ENCODE measurements at regions not wholly inside any gene's neighbourhood (a gene's known extent, or its start where the extent isn't known, plus 50 kb on each side); places are given as distances from the start of the nearest gene placed in this dataset.
"Not testable (repeated sequence)": the region's sequence is repeated elsewhere in the genome, so short reads cannot be mapped to it uniquely, and the experiment has no call there.

GRCh38 chr6:9795880-9796279 is 619.0 kb downstream of the TFAP2A start:
- DNase-seq, result no peak

- no peak for DNase-seq
Measured at GRCh38 chr6:9789201-9789600, 625.7 kb downstream of the TFAP2A start.

- no peak for DNase-seq
Measured at GRCh38 chr6:9784786-9785185, 630.1 kb downstream of the TFAP2A start.

DNA sequence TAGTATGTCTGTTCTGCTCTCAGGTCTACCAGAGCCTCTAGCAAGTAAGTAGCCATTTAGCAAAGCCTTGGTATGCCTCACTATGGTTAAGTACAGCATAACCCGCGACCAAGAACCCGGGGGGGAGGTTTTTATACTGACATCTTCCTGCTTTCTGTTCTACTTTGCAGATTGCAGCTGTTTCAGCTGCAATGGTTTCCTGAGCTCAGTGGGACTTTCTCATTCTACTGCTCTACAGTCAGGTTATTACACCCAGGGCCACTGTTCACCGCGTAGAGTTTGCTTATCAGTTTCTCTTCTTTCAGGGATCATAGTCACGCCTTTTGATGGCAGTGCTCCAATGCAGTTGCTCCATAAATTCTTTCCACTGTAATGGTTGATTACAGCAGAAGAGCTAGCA is 631.3 kb downstream of the TFAP2A start:
- no peak for DNase-seq

DNA sequence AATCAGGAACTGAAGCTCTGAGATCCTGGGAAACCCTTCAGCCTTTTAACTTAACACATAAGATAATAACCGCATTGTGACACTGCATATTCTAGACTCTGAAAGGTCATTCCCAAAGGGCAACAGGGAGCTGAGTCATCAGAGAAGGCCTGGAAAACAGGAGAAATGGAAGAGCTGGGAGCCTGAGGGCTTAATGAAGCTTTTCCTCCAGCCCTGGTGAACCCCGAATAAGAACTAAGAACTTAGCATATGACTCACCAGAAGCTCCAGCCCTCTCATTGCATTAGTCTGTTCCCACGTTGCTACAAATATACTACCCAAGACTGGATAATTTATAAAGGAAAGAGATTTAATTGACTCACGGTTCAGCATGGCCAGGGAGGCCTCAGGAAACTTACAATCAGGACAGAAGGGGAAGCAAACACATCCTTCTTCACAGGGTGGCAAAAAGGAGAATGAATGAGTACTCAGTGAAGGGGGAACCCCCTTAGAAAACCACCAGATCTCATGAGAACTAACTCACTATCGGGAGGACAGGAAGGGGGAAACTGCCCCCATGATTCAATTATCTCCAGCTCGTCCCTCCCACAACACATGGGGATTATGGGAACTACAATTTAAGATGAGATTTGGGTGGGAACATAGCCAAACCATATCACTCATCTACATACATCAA is 648.5 kb downstream of the TFAP2A start:
- no peak for DNase-seq

DNA sequence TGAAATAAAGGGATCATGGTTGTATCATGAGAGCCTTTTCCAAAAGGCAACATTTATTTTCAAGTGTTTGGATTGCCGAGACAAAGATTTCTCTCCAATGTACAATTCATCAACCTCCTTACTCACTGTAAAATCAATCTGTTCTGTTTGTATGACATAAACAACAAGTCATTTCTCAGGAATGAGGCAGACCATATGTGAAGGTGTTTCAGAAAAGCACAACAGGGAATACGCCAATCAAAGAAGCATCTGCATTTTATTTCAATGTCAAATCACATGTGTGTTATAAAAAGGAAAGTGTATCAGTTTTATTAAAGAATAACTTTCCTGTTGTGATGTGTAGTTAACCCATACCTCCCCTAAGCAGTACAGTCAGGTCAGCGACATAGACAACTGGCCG is 653.7 kb downstream of the TFAP2A start:
- DNase-seq, result no peak

DNA sequence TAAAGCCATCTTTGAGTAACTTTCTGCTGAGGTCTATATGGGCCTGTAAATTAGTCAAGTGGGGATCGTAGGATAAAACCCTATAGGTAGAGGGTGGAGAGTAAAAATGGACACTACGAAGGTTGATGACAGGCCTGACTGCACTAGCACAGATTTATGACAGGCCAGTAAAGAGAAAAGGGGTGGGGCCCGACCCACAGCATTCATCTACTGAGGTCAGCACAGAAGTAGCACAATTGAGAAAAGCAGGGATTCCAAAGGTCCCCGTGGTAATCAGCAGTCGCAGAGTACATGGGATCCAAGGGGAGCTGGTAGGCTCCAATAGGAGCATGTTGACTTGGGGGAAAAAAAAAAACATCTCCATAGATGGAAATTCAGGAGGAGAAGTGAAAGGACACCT is 660.4 kb downstream of the TFAP2A start:
- DNase-seq, result no peak

DNA sequence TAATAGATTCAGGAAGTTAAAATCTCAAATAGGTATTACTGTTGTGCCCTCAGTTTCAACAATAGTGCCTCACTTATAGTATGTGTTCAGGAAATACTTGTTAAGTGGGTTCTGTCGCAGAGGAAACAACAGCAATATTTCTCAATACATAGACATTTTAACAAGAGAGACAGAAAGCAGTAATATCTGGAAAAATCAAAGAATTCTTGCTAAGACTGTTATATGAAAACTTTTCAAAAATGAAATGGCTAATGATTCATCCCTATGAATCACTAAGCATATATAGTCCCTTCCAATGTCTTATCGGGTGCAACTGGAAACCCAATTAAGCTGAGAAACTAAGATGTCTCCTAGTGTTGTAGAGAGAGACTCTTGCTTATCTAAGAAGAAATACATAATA is 668.9 kb downstream of the TFAP2A start:
- no peak for DNase-seq

DNA sequence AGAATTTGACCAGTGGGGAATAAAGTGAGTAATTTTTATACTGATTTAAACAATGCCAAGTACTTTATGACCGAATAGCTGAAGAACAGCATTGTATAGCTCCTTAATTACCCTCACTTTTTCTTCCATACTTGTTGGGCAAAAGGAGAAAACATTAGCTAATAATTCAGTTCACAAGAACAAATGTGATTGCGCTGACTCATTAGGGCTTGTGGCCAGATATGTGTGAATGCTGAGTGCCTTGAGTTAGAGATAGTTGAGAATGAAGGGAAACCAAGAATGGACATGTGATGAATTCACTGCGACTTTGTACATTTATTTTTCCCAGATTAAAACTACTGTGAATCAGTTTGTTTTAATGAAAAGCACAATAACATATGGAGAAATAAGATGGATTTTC is 669.4 kb downstream of the TFAP2A start:
- no peak for DNase-seq

DNA sequence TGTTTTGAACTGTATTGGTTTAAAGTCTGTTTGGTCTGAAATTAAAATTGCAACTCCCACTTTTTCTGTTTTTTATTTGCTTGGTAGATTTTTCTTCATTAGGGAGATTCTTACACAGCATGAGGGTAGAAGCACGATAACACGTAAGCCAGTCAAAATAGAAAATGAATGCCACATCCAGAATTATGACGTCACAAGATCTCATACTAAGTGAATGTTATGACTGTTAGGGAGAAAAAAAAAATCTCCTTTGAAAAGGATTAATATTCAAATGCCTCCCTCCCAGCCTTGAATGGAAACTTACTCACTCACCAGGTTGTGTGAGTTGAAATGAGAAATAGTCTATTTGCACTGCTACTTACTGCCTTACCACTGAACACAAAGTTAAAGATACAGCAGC is 670.8 kb downstream of the TFAP2A start:
- DNase-seq, result no peak

DNA sequence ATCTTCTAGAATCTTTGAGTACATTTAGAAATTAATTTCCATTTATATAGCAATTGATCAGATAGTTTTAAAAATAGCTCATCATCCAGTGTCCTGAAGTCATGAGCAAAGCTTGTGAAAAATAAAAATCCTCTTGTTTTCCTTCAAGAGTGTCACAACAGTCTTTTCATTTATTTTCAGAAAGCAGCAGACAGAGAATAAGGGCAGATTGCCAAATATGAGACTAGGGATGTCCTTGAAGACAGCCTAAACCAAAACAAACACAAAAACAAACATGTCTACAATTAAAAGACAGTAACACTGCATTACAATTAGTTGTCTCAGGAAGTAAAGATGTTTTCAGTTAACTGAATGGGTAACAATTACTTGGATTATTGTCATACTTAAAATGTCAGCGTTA is 682.8 kb downstream of the TFAP2A start:
- no peak for DNase-seq

DNA sequence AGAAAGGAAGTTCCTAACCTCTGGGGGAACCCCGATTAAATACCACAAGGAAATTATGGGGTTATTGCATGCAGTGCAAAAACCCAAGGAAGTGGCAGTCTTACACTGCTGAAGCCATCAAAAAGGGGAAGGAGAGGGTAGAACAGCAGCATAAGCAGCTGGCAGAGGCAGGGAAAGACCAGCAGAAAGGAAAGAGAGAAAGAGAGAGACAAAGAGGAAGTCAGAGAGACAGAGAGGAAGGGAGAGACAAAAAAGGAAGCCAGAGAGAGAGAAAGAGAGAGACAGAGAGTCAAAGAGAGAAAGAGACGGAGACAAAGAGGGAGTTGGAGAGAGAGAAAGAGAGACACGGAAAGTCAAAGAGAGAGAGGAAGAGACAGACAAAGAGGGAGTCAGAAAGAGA is 689.1 kb downstream of the TFAP2A start:
- DNase-seq, result not testable (repeated sequence)

DNA sequence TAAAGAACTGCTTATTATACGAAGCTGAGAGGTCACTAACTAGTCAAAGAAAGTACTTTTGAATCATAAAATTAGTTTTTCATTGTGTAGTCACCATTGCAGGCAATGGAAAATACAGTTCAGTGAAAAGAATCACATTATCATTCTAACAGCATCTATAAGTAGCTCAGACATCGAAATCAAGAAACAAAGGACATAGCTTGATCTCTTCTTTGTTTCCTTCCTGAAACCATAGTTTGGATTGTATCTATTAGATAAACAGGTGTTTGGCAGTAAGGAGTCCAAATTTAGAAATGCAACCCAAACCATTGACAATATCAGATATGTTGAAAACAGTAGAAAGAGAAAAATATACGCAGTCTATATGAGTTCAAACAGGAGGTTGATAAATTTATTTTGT is 697.3 kb downstream of the TFAP2A start:
- no peak for DNase-seq

DNA sequence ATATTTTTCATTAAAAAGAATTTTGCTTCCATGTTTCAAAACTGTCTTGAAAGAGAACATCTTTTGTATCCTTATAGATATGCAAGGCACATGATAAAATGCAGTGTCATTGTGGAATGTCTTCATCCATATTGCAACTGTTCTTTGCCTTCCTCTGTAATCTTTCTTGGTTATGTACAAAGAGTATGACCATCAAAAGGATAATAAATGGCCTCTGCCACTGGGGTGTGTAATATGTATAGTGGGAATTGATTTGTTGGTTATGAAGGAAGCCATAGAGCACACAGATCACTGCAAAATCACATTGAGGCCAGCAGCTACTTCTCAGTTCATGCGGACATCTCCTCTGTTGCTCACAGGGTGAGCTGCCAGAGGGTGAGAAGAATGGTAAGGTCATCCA is 703.5 kb downstream of the TFAP2A start:
- no peak for DNase-seq

- no peak for DNase-seq
Measured at GRCh38 chr6:9710574-9710973, 704.3 kb downstream of the TFAP2A start.

- DNase-seq, result no peak
Measured at GRCh38 chr6:9708600-9708999, 706.3 kb downstream of the TFAP2A start.

GRCh38 chr6:9704989-9705388 is 709.9 kb downstream of the TFAP2A start:
- no peak for DNase-seq

GRCh38 chr6:9702914-9703313 is 712.0 kb downstream of the TFAP2A start:
- DNase-seq, result no peak

- no peak for DNase-seq
Measured at GRCh38 chr6:9699888-9700287, 715.0 kb downstream of the TFAP2A start.

DNA sequence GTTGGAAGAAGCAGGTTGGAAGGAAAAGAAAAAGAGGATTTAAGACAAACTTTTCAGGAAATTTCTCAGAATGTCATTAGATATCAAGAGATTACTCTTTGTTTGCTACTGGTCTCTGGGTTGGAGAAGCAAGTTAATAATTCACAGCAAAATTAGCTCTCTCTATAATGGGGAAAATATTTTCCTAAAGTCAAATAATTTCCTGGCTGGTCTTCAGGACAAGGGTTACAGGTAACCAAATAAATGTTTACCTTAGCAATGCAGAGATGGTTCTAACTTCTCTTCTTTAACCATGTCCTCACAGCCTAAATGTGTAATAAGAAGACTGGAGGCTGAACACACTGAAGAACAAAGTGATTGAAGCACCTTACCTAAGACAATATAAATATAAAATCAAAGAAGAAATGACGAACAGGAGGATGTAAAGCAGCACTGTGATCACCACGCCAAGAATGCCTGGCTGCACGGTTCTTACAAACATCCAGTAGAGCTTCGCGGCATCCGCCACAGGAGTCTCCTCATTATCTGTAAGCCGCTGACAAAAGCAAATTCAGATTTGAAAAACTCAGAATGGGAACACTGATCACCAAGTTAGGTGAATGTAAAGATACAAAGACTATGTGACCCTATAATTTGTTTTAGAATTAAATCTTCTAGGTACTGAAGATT is 717.5 kb downstream of the TFAP2A start:
- DNase-seq, result no peak

GRCh38 chr6:9690388-9690787 is 724.5 kb downstream of the TFAP2A start:
- DNase-seq, result no peak

DNA sequence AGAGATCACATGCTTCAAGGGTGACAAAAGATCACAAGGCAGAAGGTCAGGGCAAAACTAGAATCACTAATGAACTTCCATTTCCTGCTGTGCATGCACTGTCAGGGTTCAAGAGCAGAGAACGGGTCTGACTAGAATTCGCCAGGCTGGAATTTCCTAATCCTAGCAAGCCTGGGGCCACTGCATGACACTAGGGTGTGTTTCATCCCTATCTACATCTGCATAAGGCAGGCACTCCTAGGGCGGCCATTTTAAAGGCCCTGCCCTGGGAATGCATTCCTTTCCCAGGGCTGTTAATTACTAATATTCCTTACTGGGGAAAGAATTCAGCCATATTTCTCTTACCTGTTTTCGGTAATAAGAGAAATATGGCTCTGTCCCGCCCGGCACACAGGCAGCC is 734.1 kb downstream of the TFAP2A start:
- not testable (repeated sequence) for DNase-seq

DNA sequence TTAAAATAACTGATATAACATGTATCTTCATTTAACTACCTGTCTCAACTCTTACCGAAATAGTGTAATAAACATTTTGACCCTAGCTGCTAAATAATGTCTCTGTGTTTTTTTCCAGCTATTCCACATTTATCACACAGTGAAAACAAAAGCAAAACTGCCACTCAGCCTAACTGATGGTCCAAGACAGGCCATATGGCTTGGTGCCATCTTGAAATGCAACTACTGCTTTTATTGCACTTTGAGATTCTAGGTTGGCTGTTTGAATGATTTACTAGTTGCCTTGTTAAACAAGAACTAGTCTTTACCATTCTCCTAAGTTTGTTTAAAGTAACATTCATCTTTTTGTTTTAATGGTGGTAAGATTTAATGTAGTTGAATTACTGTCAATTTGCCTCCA is 739.8 kb downstream of the TFAP2A start:
- DNase-seq, result no peak

GRCh38 chr6:9659848-9660247 is 755.0 kb downstream of the TFAP2A start:
- no peak for DNase-seq

GRCh38 chr6:9657994-9658393 is 756.9 kb downstream of the TFAP2A start:
- DNase-seq, result no peak
